Natural killer cell treated with Interleukin-12 subunit alpha and Interleukin-12 subunit beta and Interleukin-15 and Interleukin-18, amount 100 ng/mL, for 72 hours (primary cell): ENCODE measurements at regions not wholly inside any gene's neighbourhood (a gene's known extent, or its start where the extent isn't known, plus 50 kb on each side); places are given as distances from the start of the nearest gene placed in this dataset.
A peak's percentile ranks its signal among the peaks of the same experiment; 100 is the strongest.

ENCODE experiments used
- ATAC-seq, 2 donors: fragments of 150-1000 bp; cut with Tn5 transposase in 1 of 2; sonication (Bioruptor Pico), chemical (Tn5 transposase) in 1 of 2; 2 replicates each; pipeline ENCODE4 v1.10.0; 2021
- DNase-seq: peaks from one replicate; pipeline ENCODE4 v3.0.0; 2022; ENCODE audit warnings: low spot score
- H3K27ac Mint-ChIP-seq, 2 donors: 1 replicate in 1 of 2; 2 replicates in 1 of 2; pipeline ENCODE4 v1.8.0; 2022; ENCODE audit warnings: mixed read lengths in 2 of 2, mild to moderate bottlenecking in 1 of 2, moderate library complexity in 1 of 2
- H3K27me3 Mint-ChIP-seq, 2 donors: 1 replicate in 1 of 2; 2 replicates in 1 of 2; pipeline ENCODE4 v1.8.0; 2022; ENCODE audit warnings: mixed read lengths in 2 of 2
- H3K36me3 Mint-ChIP-seq: one replicate; pipeline ENCODE4 v1.8.0; 2022; ENCODE audit warnings: mixed read lengths
- H3K4me1 Mint-ChIP-seq, 2 donors: 1 replicate in 1 of 2; 2 replicates in 1 of 2; pipeline ENCODE4 v1.8.0; 2022; ENCODE audit warnings: low read depth in 2 of 2, mixed read lengths in 2 of 2, mild to moderate bottlenecking in 1 of 2
- H3K4me3 Mint-ChIP-seq: one replicate; pipeline ENCODE4 v1.8.0; 2022; ENCODE audit warnings: mixed read lengths
- H3K9me3 Mint-ChIP-seq: 2 replicates; pipeline ENCODE4 v1.8.0; 2022; ENCODE audit warnings: mixed read lengths

DNA sequence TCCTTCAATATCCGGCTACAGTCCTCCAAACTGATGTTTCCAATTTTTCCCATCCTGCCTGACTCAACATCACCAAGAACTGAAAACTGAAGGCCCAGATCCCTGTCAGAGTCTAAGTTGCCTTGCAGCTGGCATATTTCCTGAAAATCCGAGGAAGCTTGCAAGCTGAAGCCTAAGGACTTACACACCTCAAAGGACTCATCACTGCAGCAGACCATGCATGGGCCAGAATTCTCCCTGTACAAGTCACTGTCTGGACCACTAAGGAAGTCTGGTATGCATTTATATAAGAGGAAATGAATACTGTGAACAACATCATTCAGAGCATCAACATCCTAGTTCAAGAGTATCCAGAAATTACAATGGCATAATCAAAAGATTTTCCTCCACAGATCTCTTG lies 548.8 kb upstream of the MDFIC2 start:
- Mint-ChIP-seq H3K4me3 (no peak overlapping the region), H3K27me3 (peaks cover 10 to 29% of the 10 kb centered on the region in 2 donors), H3K27ac (no peak overlapping the region), H3K4me1 (peaks cover 4 to 6% of the 10 kb centered on the region in 2 donors), H3K9me3 (no peaks in the 10 kb centered on the region), H3K36me3 (no peaks in the 10 kb centered on the region)
- ATAC-seq (no peak), DNase-seq (no peak)

GRCh38 chr3:70857916-70858315 lies 545.5 kb upstream of the MDFIC2 start:
- H3K9me3 Mint-ChIP-seq, result no peaks in the 10 kb centered on the region
- H3K27me3 Mint-ChIP-seq, result peaks cover 5 to 22% of the 10 kb centered on the region in 2 donors
- ATAC-seq (no peak), DNase-seq (no peak)
- H3K4me3 Mint-ChIP-seq, result no peak overlapping the region
- no peak overlapping the region for H3K27ac Mint-ChIP-seq
- peaks cover 4 to 6% of the 10 kb centered on the region in 2 donors for H3K4me1 Mint-ChIP-seq
- H3K36me3 Mint-ChIP-seq, result no peaks in the 10 kb centered on the region

DNA sequence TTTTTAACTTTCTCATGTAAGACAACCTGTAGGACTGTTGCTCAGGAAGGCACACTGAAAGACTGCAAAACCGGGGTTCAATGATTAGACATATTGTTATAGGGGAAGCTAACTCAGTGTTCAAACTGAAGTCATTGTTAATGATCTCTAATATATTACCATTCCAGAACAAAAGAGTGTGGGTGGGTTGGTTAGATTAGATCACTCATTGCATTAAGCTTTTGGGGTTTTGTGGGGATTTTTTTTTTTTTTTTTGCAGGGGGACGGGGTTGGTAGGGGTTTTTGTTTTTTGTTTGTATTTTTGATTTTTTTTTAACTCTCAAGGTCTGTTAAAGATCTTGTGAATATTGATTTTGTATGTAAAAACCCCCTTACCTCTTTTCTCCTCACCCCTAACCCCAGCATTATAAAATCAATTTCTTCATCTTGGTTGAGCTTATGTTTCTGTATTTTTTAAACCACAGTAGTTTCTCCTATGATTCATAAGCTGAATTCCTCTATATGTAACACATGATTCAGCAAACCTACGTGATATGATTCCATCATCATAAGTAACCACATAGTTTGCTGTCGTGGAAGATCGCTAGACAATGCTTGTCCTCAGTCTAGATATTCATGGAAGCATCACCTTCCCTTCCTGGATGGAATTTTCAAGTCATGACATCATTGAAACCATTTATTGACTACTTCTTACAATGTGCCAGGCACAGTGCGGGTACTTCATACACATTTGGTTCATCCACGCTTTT lies 544.1 kb upstream of the MDFIC2 start:
- Mint-ChIP-seq H3K4me3 (peak overlapping the region; percentile 20), H3K27me3 (peaks cover 2 to 15% of the 10 kb centered on the region in 2 donors), H3K36me3 (no peaks in the 10 kb centered on the region), H3K4me1 (peaks cover 4 to 6% of the 10 kb centered on the region in 2 donors), H3K9me3 (no peaks in the 10 kb centered on the region), H3K27ac (no peak overlapping the region)
- DNase-seq, result no peak
- peak; percentile 56 to 70 for ATAC-seq

- no peak overlapping the region for H3K27ac Mint-ChIP-seq
- no peak overlapping the region for H3K4me3 Mint-ChIP-seq
- DNase-seq (no peak), ATAC-seq (peak in 1 of 2 donors; percentile 24)
- H3K4me1 Mint-ChIP-seq, result peaks cover 4 to 6% of the 10 kb centered on the region in 2 donors
- no peaks in the 10 kb centered on the region for H3K9me3 Mint-ChIP-seq
- peaks cover 2 to 7% of the 10 kb centered on the region in 2 donors for H3K27me3 Mint-ChIP-seq
- H3K36me3 Mint-ChIP-seq, result no peaks in the 10 kb centered on the region
Observed at GRCh38 chr3:70855149-70855548, 542.7 kb upstream of the MDFIC2 start.

- H3K27me3 Mint-ChIP-seq, result peaks cover 2 to 7% of the 10 kb centered on the region in 2 donors
- ATAC-seq (no peak), DNase-seq (no peak)
- H3K4me1 Mint-ChIP-seq, result peaks cover 4 to 6% of the 10 kb centered on the region in 2 donors
- H3K27ac Mint-ChIP-seq, result no peak overlapping the region
- H3K36me3 Mint-ChIP-seq, result no peaks in the 10 kb centered on the region
- no peaks in the 10 kb centered on the region for H3K9me3 Mint-ChIP-seq
- H3K4me3 Mint-ChIP-seq, result no peak overlapping the region
Observed at GRCh38 chr3:70854108-70854507, 541.7 kb upstream of the MDFIC2 start.

DNA sequence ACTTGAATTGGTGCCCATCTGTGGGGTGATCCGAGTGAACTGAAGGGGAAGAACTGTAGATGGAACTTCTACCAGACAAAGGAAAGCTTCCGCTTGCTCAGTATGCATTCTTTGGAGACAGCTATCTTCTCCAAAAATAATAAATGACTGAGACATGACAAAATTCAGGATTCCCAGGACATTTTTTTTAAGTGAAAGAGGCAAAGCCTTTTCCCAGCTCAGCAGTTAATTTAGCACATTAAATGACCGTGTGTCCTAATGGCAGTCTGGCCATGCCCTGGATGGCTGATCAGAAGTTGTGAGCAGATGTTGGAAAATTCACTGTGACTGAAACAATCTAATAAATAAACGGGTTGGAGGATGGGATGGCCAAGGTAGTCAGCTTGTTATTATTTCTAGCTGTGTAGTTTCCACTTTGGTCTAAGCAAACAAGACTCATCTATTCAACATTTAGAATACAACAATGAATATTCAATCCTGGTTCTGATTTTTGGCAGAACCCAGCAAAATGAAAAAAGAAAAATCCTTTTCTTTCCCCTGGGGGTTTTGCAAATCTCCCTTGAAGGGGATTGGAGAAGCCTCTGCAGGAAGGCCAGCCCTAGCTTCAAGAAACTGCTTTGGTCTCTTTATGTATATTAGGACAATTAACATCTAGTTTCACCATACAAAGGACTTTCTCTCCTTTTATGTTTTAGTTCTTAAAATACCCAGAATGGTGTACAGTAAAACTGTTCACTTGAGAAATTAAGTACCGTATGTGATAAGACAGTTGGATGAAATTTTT lies 540.9 kb upstream of the MDFIC2 start:
- Mint-ChIP-seq H3K27me3 (peaks cover 2 to 7% of the 10 kb centered on the region in 2 donors), H3K9me3 (no peaks in the 10 kb centered on the region), H3K27ac (no peak overlapping the region), H3K36me3 (no peaks in the 10 kb centered on the region), H3K4me3 (no peak overlapping the region), H3K4me1 (peaks cover 4 to 6% of the 10 kb centered on the region in 2 donors)
- no peak for DNase-seq
- no peak for ATAC-seq

GRCh38 chr3:70849911-70850699 lies 537.7 kb upstream of the MDFIC2 start:
- Mint-ChIP-seq H3K4me3 (no peak overlapping the region), H3K27me3 (peaks cover 10 to 33% of the 10 kb centered on the region in 2 donors), H3K9me3 (no peaks in the 10 kb centered on the region), H3K4me1 (no peaks in the 10 kb centered on the region), H3K27ac (no peak overlapping the region), H3K36me3 (no peaks in the 10 kb centered on the region)
- ATAC-seq (no peak), DNase-seq (no peak)

GRCh38 chr3:70840106-70840870 lies 527.9 kb upstream of the MDFIC2 start:
- Mint-ChIP-seq H3K4me3 (no peak overlapping the region), H3K9me3 (no peaks in the 10 kb centered on the region), H3K27ac (no peak overlapping the region), H3K4me1 (peaks cover 0 to 5% of the 10 kb centered on the region in 2 donors), H3K36me3 (no peaks in the 10 kb centered on the region), H3K27me3 (peaks cover 6 to 37% of the 10 kb centered on the region in 2 donors)
- ATAC-seq, result no peak
- DNase-seq, result no peak

DNA sequence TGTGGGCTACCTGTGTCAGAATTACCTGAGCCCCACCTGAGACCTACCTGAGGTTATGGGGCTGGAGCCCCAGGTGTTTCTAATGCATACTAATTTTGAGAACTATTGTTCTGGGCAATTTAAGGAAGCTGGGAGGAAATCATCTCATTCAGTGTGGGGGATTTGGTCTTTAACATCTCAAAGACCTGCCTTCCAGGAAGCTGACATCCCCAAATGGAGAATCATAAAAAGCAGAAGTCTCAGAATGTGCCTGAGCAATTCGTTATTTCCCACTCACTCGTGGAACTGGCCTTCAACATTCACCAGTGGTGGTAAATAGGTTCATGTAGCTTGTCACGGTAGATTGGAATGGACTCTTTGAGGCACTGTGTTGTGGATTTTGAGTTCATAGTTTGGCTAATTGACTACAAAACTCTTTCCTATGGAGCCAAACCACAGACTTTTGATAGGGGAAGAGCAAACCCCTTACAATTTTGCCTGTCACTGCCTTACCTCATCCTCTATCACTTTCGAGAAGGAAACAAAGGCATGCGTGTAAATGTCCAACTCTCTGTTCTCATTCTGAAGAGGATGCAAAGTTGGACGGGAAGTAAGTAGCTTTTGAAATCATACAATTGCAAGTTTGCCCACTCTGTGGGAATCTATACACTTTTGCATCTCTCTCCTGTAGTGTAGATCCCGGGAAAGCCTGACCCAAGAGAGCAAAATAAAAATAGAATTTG lies 521.0 kb upstream of the MDFIC2 start:
- Mint-ChIP-seq H3K27me3 (peaks cover 12 to 23% of the 10 kb centered on the region in 2 donors), H3K4me1 (no peaks in the 10 kb centered on the region), H3K4me3 (no peak overlapping the region), H3K27ac (no peak overlapping the region), H3K36me3 (no peaks in the 10 kb centered on the region), H3K9me3 (no peaks in the 10 kb centered on the region)
- ATAC-seq (no peak), DNase-seq (no peak)

GRCh38 chr3:70832834-70833205 lies 520.4 kb upstream of the MDFIC2 start:
- H3K27ac Mint-ChIP-seq, result no peak overlapping the region
- DNase-seq (no peak), ATAC-seq (no peak)
- no peak overlapping the region for H3K4me3 Mint-ChIP-seq
- H3K4me1 Mint-ChIP-seq, result no peaks in the 10 kb centered on the region
- H3K9me3 Mint-ChIP-seq, result no peaks in the 10 kb centered on the region
- no peaks in the 10 kb centered on the region for H3K36me3 Mint-ChIP-seq
- peaks cover 9 to 17% of the 10 kb centered on the region in 2 donors for H3K27me3 Mint-ChIP-seq

DNA sequence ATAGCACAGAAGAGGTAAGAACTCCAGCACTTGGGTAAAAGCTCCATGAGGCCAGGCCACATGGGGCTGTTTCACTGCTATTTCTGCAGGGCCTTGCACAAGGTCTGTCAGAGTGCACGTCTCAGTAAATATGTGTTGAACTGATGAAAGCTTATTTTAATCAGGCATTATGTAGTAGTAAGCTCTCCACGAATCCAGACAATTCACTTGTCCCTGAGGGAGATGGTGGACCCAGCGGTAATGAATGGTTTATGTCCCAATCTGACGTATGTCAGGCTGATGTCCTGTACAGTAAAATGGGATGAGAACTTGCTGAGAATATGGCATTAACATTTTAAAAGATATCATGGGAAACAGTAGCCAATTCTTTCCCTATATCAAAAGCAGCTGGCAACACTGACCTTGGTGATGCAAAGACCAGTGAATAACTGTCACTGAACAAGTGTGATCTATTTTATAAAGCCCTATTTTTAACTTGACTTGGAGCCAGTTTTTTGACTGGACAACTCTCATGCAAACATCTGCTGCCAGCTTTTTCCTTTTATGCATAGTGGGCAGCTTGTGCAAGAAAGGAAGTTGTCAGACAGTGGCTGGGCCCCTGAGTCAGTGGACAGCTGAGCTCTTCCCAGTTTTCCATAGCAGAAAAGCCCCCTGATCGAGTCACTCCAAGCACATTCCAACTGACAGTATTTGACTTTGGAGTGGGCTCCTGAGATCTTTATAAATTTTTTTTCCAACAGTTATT lies 519.8 kb upstream of the MDFIC2 start:
- Mint-ChIP-seq H3K9me3 (no peaks in the 10 kb centered on the region), H3K27ac (no peak overlapping the region), H3K27me3 (peaks cover 9 to 16% of the 10 kb centered on the region in 2 donors), H3K4me3 (no peak overlapping the region), H3K36me3 (no peaks in the 10 kb centered on the region), H3K4me1 (no peaks in the 10 kb centered on the region)
- no peak for DNase-seq
- no peak for ATAC-seq

DNA sequence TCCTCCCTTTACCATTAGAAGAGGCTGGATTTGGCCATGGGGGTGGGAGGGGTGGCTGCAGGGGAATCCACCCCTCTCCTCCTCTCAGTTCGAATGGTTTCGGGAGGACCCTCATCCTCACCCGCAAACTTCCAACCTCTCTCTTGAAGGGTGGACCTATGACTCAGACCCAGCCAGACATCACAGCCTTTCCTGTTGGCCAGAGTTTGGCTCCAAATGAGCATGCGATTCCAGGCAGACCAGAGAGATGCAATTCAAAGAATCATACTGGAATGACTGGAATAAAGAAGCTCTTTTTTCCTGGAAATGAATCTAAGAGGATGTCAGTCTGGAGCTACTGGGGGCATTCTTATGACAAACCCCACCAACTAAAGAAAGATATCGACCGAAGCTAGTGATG lies 516.7 kb upstream of the MDFIC2 start:
- H3K27me3 Mint-ChIP-seq, result peaks cover 8 to 13% of the 10 kb centered on the region in 2 donors
- ATAC-seq (no peak), DNase-seq (no peak)
- no peaks in the 10 kb centered on the region for H3K9me3 Mint-ChIP-seq
- no peak overlapping the region for H3K4me3 Mint-ChIP-seq
- H3K4me1 Mint-ChIP-seq, result no peaks in the 10 kb centered on the region
- H3K27ac Mint-ChIP-seq, result no peak overlapping the region
- no peaks in the 10 kb centered on the region for H3K36me3 Mint-ChIP-seq
